ENCODE measurements at regions not wholly inside any gene's neighbourhood (a gene's known extent, or its start where the extent isn't known, plus 50 kb on each side); places are given as distances from the start of the nearest gene placed in this dataset.
"Not testable (repeated sequence)": the region's sequence is repeated elsewhere in the genome, so short reads cannot be mapped to it uniquely, and the experiment has no call there.

DNA sequence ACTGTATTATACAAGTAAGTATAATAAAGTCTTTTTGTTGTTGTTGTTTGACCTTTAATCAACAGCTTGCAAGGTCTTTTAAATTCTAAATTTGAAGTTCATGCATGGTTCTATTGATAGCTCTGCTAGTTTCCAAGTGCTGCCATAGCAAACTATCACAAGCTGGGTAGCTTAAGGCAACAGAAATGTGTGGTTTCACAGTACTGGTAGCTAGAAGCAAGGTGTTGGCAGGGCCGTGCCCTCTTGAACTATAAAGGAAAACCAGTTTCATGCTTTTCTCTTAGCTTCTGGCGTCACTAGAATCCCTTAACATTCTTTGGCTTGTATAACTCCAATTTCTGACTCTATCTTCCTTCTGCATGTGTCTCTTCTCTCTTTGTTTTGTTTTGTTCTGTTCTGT lies 1021.9 kb upstream of the AUTS2 start:
- Mint-ChIP-seq H3K36me3 (ENCODE audit: low read depth) (no peaks in the 10 kb centered on the region), H3K4me1 (ENCODE audit: low read depth) (no peaks in the 10 kb centered on the region), H3K27ac (no peak overlapping the region), H3K9me3 (peaks cover 39% of the 10 kb centered on the region), H3K4me3 (no peak overlapping the region), H3K27me3 (ENCODE audit: low read depth) (no peaks in the 10 kb centered on the region)
- no peak for DNase-seq (ENCODE audit: low spot score)

GRCh38 chr7:68581417-68581816 lies 1016.9 kb upstream of the AUTS2 start:
- Mint-ChIP-seq H3K4me1 (ENCODE audit: low read depth) (no peaks in the 10 kb centered on the region), H3K36me3 (ENCODE audit: low read depth) (no peaks in the 10 kb centered on the region), H3K27me3 (ENCODE audit: low read depth) (no peaks in the 10 kb centered on the region), H3K27ac (no peak overlapping the region), H3K9me3 (peaks cover 49% of the 10 kb centered on the region), H3K4me3 (no peak overlapping the region)
- no peak for DNase-seq (ENCODE audit: low spot score)

GRCh38 chr7:68587599-68587998 lies 1010.7 kb upstream of the AUTS2 start:
- Mint-ChIP-seq H3K27me3 (ENCODE audit: low read depth) (no peaks in the 10 kb centered on the region), H3K27ac (no peak overlapping the region)

GRCh38 chr7:68601826-68602225 lies 996.4 kb upstream of the AUTS2 start:
- H3K36me3 Mint-ChIP-seq (ENCODE audit: low read depth) = no peaks in the 10 kb centered on the region
- no peaks in the 10 kb centered on the region for H3K27me3 Mint-ChIP-seq (ENCODE audit: low read depth)
- H3K27ac Mint-ChIP-seq = no peak overlapping the region
- peaks cover 62% of the 10 kb centered on the region for H3K9me3 Mint-ChIP-seq
- H3K4me3 Mint-ChIP-seq = no peak overlapping the region
- no peak for DNase-seq (ENCODE audit: low spot score)
- no peaks in the 10 kb centered on the region for H3K4me1 Mint-ChIP-seq (ENCODE audit: low read depth)

More at GRCh38 chr7:68587599-68587998, 1010.7 kb upstream of the AUTS2 start:
- DNase-seq (ENCODE audit: low spot score) = no peak
- H3K4me1 Mint-ChIP-seq (ENCODE audit: low read depth) = no peaks in the 10 kb centered on the region
- H3K4me3 Mint-ChIP-seq = no peak overlapping the region
- no peaks in the 10 kb centered on the region for H3K36me3 Mint-ChIP-seq (ENCODE audit: low read depth)
- peaks cover 41% of the 10 kb centered on the region for H3K9me3 Mint-ChIP-seq

GRCh38 chr7:68604541-68604940 lies 993.7 kb upstream of the AUTS2 start:
- no peak for DNase-seq (ENCODE audit: low spot score)
- H3K4me1 Mint-ChIP-seq (ENCODE audit: low read depth) = no peaks in the 10 kb centered on the region
- no peaks in the 10 kb centered on the region for H3K36me3 Mint-ChIP-seq (ENCODE audit: low read depth)
- H3K27me3 Mint-ChIP-seq (ENCODE audit: low read depth) = no peaks in the 10 kb centered on the region
- H3K27ac Mint-ChIP-seq = no peak overlapping the region
- peaks cover 72% of the 10 kb centered on the region for H3K9me3 Mint-ChIP-seq
- H3K4me3 Mint-ChIP-seq = no peak overlapping the region

GRCh38 chr7:68610701-68611100 lies 987.6 kb upstream of the AUTS2 start:
- Mint-ChIP-seq H3K4me1 (ENCODE audit: low read depth) (no peaks in the 10 kb centered on the region), H3K4me3 (no peak overlapping the region), H3K27me3 (ENCODE audit: low read depth) (no peaks in the 10 kb centered on the region), H3K9me3 (peaks cover 69% of the 10 kb centered on the region), H3K27ac (no peak overlapping the region), H3K36me3 (ENCODE audit: low read depth) (no peaks in the 10 kb centered on the region)
- DNase-seq (ENCODE audit: low spot score) = no peak

GRCh38 chr7:68613405-68613804 lies 984.9 kb upstream of the AUTS2 start:
- peaks cover 66% of the 10 kb centered on the region for H3K9me3 Mint-ChIP-seq

GRCh38 chr7:68613897-68614296 lies 984.4 kb upstream of the AUTS2 start:
- Mint-ChIP-seq H3K36me3 (ENCODE audit: low read depth) (no peaks in the 10 kb centered on the region), H3K9me3 (peaks cover 63% of the 10 kb centered on the region), H3K27ac (no peak overlapping the region), H3K4me3 (no peak overlapping the region), H3K4me1 (ENCODE audit: low read depth) (no peaks in the 10 kb centered on the region), H3K27me3 (ENCODE audit: low read depth) (no peaks in the 10 kb centered on the region)
- no peak for DNase-seq (ENCODE audit: low spot score)

More at GRCh38 chr7:68613405-68613804, 984.9 kb upstream of the AUTS2 start:
- no peak overlapping the region for H3K27ac Mint-ChIP-seq
- no peaks in the 10 kb centered on the region for H3K4me1 Mint-ChIP-seq (ENCODE audit: low read depth)
- H3K4me3 Mint-ChIP-seq = no peak overlapping the region
- no peaks in the 10 kb centered on the region for H3K36me3 Mint-ChIP-seq (ENCODE audit: low read depth)
- H3K27me3 Mint-ChIP-seq (ENCODE audit: low read depth) = no peaks in the 10 kb centered on the region
- no peak for DNase-seq (ENCODE audit: low spot score)

DNA sequence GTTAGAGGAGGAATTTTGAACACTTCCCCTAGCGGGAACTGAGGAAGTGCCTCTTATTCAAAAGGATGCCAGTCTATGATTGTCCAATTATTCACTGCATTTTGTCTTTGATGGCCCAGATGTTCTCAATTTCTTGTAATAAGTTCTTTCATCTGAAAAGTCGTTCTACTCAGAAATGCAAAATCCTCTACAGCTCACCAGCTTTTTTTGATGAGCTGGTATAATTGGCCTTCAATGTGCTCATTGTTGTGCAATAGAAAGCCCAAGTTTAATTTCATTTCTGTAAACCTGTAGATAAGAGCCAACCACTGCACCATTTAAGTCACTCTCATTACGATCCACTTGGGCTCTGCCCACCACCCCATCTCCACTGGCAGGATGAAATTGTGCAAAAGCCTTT lies 978.7 kb upstream of the AUTS2 start:
- H3K36me3 Mint-ChIP-seq (ENCODE audit: low read depth) = no peaks in the 10 kb centered on the region
- no peak overlapping the region for H3K27ac Mint-ChIP-seq
- H3K27me3 Mint-ChIP-seq (ENCODE audit: low read depth) = no peaks in the 10 kb centered on the region
- DNase-seq (ENCODE audit: low spot score) = no peak
- H3K4me1 Mint-ChIP-seq (ENCODE audit: low read depth) = no peaks in the 10 kb centered on the region
- H3K9me3 Mint-ChIP-seq = peaks cover 48% of the 10 kb centered on the region
- no peak overlapping the region for H3K4me3 Mint-ChIP-seq

DNA sequence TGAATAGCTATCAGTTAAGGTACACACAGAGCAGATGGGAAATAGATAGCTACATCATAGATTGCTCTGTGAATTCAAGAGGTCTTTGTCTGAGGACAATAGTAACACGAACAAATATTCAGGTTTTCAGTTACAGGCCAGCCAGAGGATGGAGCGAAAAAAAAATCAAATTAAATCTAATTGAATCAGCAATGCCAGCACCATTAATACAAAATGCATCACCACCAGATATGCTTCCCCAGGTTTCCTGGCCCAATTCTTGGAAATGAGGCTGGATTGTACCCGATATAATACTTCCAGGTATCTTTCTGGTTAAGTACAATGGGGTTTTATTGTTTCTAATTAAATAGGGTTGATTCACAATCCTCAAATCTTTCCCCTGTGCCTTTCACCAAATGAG lies 975.8 kb upstream of the AUTS2 start:
- Mint-ChIP-seq H3K36me3 (ENCODE audit: low read depth) (no peaks in the 10 kb centered on the region), H3K4me1 (ENCODE audit: low read depth) (no peaks in the 10 kb centered on the region)

DNA sequence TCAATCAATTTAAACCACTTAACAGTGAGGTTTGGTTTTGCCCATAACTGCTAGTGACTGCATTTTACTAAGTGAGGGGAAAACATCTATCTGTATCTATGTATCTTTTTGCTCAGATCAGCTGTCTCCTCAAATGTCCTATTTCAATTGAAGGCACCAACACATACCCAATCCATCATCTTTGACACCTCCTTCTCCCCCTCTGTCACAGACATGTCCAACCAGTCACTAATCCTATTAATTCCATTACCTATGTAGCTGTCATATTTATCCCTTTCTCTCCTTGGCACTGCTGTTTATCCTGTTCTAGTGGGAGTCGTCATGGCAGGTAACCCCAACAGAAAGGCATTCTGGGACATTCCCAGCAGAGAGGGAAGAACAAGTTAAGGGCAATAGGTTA lies 975.2 kb upstream of the AUTS2 start:
- H3K4me3 Mint-ChIP-seq = no peak overlapping the region
- DNase-seq (ENCODE audit: low spot score) = no peak
- no peaks in the 10 kb centered on the region for H3K27me3 Mint-ChIP-seq (ENCODE audit: low read depth)
- no peaks in the 10 kb centered on the region for H3K4me1 Mint-ChIP-seq (ENCODE audit: low read depth)
- H3K9me3 Mint-ChIP-seq = peaks cover 46% of the 10 kb centered on the region
- H3K27ac Mint-ChIP-seq = no peak overlapping the region
- no peaks in the 10 kb centered on the region for H3K36me3 Mint-ChIP-seq (ENCODE audit: low read depth)

More for the DNA sequence above, 975.8 kb upstream of the AUTS2 start:
- Mint-ChIP-seq H3K27me3 (ENCODE audit: low read depth) (no peaks in the 10 kb centered on the region), H3K4me3 (no peak overlapping the region), H3K27ac (no peak overlapping the region), H3K9me3 (peaks cover 46% of the 10 kb centered on the region)
- DNase-seq (ENCODE audit: low spot score) = no peak

DNA sequence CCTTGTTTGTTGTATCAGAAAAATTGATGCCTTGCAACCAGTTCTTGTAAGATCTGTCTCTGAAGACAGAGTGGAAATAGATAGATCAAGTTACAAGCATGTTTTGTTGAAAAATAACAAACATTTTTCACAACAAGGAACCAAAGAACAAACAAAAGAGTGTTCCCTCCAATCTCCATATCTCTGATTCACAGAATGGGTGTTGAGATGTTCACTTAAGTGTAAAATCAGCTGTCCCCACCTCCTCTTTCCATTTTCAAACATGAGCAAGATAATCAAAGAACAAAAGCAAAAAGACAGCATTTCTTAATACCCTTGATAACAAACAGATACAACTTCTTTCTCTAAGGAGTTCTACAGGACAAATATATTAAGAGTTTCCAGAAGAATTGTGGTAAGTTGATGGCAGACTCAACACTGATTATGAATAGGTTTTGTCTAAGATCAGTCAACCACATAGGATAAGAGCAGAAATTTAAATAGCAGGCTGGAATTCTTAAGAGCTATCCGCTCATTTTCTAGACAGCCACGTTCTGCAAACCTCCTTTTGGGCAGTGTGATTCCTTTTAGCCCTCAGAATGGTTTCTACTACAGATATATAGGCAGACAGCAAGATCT lies 970.9 kb upstream of the AUTS2 start:
- H3K27me3 Mint-ChIP-seq (ENCODE audit: low read depth) = no peaks in the 10 kb centered on the region
- H3K4me3 Mint-ChIP-seq = no peak overlapping the region
- H3K27ac Mint-ChIP-seq = no peak overlapping the region
- H3K36me3 Mint-ChIP-seq (ENCODE audit: low read depth) = no peaks in the 10 kb centered on the region
- no peaks in the 10 kb centered on the region for H3K4me1 Mint-ChIP-seq (ENCODE audit: low read depth)
- no peak for DNase-seq (ENCODE audit: low spot score)
- peaks cover 60% of the 10 kb centered on the region for H3K9me3 Mint-ChIP-seq

DNA sequence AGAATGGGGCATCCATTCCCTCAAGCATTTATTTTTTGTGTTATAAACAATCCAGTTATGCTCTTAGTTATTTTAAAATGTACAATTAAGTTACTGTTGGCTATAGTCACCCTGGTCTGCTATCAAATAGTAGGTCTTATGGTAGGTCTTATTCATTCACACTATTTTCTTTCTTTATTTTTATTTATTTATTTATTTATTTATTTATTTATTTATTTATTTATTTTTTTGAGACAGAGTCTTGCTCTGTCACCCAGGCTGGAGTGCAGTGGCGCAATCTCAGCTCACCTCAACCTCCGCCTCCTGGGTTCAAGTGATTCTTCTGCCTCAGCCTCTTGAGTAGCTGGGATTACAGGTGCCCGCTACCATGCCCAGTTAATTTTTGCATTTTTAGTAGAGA lies 967.4 kb upstream of the AUTS2 start:
- H3K36me3 Mint-ChIP-seq (ENCODE audit: low read depth); H3K4me3 Mint-ChIP-seq; H3K27me3 Mint-ChIP-seq (ENCODE audit: low read depth); DNase-seq (ENCODE audit: low spot score); H3K4me1 Mint-ChIP-seq (ENCODE audit: low read depth); H3K27ac Mint-ChIP-seq: not testable (repeated sequence)
- H3K9me3 Mint-ChIP-seq = peaks cover 59% of the 10 kb centered on the region

DNA sequence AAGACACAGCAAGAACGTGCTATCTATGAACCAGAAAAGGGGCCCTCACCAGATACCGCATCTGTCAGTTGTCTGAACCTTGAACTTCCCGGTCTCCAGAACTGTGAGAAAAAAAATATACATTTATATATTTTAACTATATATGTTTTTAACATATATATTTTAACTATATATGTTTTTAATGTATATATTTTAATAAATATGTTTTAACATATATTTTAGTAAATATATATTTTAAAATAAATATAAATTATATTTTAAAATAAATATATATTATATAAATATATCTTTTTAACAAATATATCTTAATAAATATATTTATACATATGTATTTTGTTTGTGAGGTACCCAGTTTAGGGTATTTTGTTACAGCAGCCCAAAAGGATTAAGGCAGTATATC lies 958.2 kb upstream of the AUTS2 start:
- no peak overlapping the region for H3K4me3 Mint-ChIP-seq

GRCh38 chr7:68642727-68643126 lies 955.5 kb upstream of the AUTS2 start:
- Mint-ChIP-seq H3K36me3 (ENCODE audit: low read depth) (no peaks in the 10 kb centered on the region), H3K27me3 (ENCODE audit: low read depth) (no peaks in the 10 kb centered on the region), H3K27ac (no peak overlapping the region), H3K4me1 (ENCODE audit: low read depth) (no peaks in the 10 kb centered on the region), H3K4me3 (no peak overlapping the region), H3K9me3 (peaks cover 45% of the 10 kb centered on the region)
- DNase-seq (ENCODE audit: low spot score) = no peak

More for the DNA sequence above, 958.2 kb upstream of the AUTS2 start:
- peaks cover 39% of the 10 kb centered on the region for H3K9me3 Mint-ChIP-seq
- no peak for DNase-seq (ENCODE audit: low spot score)
- no peaks in the 10 kb centered on the region for H3K4me1 Mint-ChIP-seq (ENCODE audit: low read depth)
- H3K27me3 Mint-ChIP-seq (ENCODE audit: low read depth) = no peaks in the 10 kb centered on the region
- H3K27ac Mint-ChIP-seq = no peak overlapping the region
- H3K36me3 Mint-ChIP-seq (ENCODE audit: low read depth) = no peaks in the 10 kb centered on the region
